Nephron (organoid): ENCODE measurements at regions not wholly inside any gene's neighbourhood (a gene's known extent, or its start where the extent isn't known, plus 50 kb on each side); places are given as distances from the start of the nearest gene placed in this dataset.

Experiments used
- H3K27ac Mint-ChIP-seq, 3 experiments: 2 replicates each; pipeline ENCODE4 v1.8.0; 2020; ENCODE audit warnings: mixed read lengths in 3 of 3, mild to moderate bottlenecking in 2 of 3, moderate library complexity in 1 of 3
- H3K27me3 Mint-ChIP-seq: 2 replicates; pipeline ENCODE4 v1.8.0; 2021; ENCODE audit warnings: low read depth, mild to moderate bottlenecking, moderate library complexity, mixed read lengths
- H3K36me3 Mint-ChIP-seq: 2 replicates; pipeline ENCODE4 v1.8.0; 2020; ENCODE audit warnings: low read depth, mixed read lengths
- H3K4me1 Mint-ChIP-seq: 2 replicates; pipeline ENCODE4 v1.8.0; 2020; ENCODE audit warnings: mixed read lengths
- H3K4me3 Mint-ChIP-seq, 3 experiments: 2 replicates each; pipeline ENCODE4 v1.8.0; 2020; ENCODE audit warnings: mild to moderate bottlenecking in 3 of 3, mixed read lengths in 3 of 3, moderate library complexity in 2 of 3
- H3K9me3 Mint-ChIP-seq: 2 replicates; pipeline ENCODE4 v1.8.0; 2020; ENCODE audit warnings: mixed read lengths
- TF ChIP-seq, protein P1 (sequence below), 3 experiments: fragments of 200-600 bp; sonication (generic); IDR thresholded peaks; one replicate each; pipeline ENCODE4 v1.5.0; 2021; ENCODE audit warnings: antibody characterized with exemption in 3 of 3; ENCODE audit not compliant: unreplicated experiment in 3 of 3

DNA sequence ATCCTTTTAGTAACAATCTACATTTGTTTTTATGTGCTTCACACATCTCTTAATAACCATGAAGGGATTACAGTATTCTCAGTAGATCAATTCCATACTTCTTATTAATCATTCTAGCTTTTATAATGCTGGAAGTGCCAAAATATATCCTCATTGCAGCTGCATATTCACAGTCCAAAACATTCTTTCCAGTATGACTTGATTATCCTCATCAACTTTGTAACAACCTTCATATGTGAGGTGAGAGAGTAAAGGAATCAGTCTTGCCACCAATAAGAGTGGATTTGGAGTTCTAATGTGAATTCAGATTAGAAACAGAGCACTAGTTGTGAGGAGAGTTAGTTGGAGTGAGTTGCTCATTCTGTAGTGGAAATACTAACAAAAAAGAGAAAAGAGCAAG, 208.0 kb upstream of the SPRY2 start:
- Mint-ChIP-seq H3K36me3 (no peaks in the 10 kb centered on the region), H3K9me3 (no peaks in the 10 kb centered on the region), H3K4me3 (no peak overlapping the region), H3K27ac (peak overlapping the region in 2 of 3 experiments; percentile 34 to 56), H3K27me3 (no peaks in the 10 kb centered on the region), H3K4me1 (peaks cover 46% of the 10 kb centered on the region)
- TF ChIP-seq, protein P1, sequence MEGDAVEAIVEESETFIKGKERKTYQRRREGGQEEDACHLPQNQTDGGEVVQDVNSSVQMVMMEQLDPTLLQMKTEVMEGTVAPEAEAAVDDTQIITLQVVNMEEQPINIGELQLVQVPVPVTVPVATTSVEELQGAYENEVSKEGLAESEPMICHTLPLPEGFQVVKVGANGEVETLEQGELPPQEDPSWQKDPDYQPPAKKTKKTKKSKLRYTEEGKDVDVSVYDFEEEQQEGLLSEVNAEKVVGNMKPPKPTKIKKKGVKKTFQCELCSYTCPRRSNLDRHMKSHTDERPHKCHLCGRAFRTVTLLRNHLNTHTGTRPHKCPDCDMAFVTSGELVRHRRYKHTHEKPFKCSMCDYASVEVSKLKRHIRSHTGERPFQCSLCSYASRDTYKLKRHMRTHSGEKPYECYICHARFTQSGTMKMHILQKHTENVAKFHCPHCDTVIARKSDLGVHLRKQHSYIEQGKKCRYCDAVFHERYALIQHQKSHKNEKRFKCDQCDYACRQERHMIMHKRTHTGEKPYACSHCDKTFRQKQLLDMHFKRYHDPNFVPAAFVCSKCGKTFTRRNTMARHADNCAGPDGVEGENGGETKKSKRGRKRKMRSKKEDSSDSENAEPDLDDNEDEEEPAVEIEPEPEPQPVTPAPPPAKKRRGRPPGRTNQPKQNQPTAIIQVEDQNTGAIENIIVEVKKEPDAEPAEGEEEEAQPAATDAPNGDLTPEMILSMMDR (IDR thresholded peaks at IDR 0.05; ENCODE audit: unreplicated experiment in 3 of 3), result no peak

DNA sequence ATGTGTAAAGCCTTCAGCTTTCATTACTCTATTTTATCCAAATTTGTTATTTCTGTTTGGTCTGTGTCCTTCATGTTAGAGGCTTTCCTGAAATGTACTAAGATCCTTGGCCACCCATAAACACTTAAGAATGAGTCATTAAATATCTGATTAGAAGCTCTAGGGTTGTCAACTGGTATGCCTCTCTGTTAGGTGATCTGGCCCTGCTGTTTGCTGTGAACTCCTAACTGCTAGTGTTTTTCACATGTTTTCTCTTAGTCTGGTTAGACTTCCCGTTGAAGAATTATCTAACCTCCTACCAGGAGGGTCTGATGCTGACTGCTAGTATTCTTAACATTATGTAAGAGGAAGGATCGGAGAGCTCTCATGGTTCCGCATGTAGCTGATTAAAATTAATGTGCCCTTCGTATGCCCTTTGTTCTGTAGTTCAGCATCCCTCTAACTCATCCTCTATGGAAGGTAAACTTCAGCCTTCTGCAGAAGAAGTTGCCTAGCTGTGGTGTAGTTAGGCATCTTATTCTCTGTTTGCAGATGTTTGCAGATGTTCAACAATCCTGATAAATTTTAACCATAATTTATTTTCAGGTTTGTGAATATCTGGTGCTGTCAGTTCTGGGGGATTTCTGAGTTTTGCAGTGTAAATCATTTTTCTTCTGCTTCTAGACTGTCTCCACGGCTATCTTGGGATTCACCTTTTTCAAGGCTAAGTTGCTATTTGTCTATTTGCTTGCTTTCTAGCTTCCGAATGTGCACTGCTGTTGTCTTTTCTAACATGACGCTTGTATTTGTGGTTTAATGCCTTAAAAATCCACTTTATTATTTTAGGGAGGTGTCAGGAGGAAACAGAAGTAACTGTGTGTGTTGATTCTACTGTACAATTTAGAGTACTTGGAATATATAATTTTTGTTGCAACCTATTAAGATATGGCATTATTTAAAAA, 207.2 kb upstream of the SPRY2 start:
- TF ChIP-seq, protein P1 (IDR thresholded peaks at IDR 0.05; ENCODE audit: unreplicated experiment in 3 of 3), result no peak
- Mint-ChIP-seq H3K4me3 (no peak overlapping the region), H3K27ac (peak overlapping the region; percentile 25 to 34 (median 28)), H3K36me3 (peaks cover under 1% of the 10 kb centered on the region), H3K27me3 (no peaks in the 10 kb centered on the region), H3K9me3 (peaks cover under 1% of the 10 kb centered on the region), H3K4me1 (peaks cover 43% of the 10 kb centered on the region)

DNA sequence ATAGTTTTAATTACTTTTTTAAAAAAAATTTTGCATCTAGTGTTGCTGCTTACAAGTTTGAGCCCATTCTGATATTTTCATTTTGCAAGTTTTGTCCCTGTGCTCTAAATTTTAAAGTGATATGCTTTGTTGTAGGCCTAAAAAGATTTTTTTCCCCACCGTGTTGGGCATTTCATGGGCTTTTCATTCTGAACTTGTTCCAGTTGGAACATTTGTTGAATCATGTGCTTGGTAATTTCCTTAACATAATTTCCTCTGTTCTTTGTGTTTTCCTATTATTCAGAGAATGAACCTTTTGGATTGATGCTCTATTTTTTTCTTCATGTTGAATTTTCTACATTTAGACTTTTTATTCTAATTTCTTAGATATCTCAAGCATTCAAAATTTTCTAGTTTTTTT, 206.4 kb upstream of the SPRY2 start:
- TF ChIP-seq, protein P1 (IDR thresholded peaks at IDR 0.05; ENCODE audit: unreplicated experiment in 3 of 3), result no peak

DNA sequence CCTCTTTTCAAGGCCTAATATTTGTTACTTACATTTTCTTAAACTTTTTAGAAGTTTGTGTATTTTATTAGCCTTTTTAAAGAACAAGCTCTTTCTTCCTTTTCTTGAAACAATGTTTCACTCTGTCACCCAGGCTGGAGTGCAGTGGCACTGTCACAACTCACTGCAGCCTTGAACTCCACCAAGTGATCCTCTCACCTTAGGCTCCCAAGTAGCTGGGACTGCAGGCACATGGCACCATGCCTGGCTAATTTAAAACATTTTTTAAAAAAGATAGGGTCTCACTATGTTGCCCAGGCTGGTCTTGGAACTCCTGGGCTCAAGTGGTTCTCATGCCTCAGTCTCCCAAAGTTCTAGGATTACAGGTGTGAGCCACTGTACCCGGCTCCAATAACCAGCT, 192.2 kb upstream of the SPRY2 start:
- Mint-ChIP-seq H3K4me3 (no peak overlapping the region), H3K27me3 (no peaks in the 10 kb centered on the region), H3K4me1 (no peaks in the 10 kb centered on the region), H3K27ac (no peak overlapping the region), H3K9me3 (peaks cover 20% of the 10 kb centered on the region), H3K36me3 (no peaks in the 10 kb centered on the region)
- TF ChIP-seq, protein P1 (IDR thresholded peaks at IDR 0.05; ENCODE audit: unreplicated experiment in 3 of 3), result no peak

More for the DNA sequence above, 206.4 kb upstream of the SPRY2 start:
- H3K27me3 Mint-ChIP-seq, result no peaks in the 10 kb centered on the region
- no peak overlapping the region for H3K27ac Mint-ChIP-seq
- H3K36me3 Mint-ChIP-seq, result peaks cover 4% of the 10 kb centered on the region
- H3K9me3 Mint-ChIP-seq, result peaks cover 8% of the 10 kb centered on the region
- peaks cover 37% of the 10 kb centered on the region for H3K4me1 Mint-ChIP-seq
- no peak overlapping the region for H3K4me3 Mint-ChIP-seq

DNA sequence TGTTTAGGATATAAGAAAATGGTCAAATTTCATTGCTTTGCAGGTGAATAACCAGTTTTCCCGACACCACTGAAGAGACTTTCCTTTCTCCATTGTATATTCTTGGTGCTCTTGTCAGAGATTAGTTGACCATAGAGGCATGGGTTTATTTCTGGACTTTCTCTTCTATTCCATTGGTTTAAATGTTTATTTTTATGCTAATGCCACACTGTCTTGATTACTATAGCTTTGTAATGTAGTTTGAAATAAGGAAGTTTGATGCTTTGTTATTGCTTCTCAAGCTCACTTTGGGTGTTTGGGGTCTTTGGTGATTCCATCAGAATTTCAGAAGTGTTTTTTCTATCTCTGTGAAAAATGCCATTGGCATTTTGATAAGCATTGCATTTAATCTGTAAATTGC, 190.0 kb upstream of the SPRY2 start:
- TF ChIP-seq, protein P1 (IDR thresholded peaks at IDR 0.05; ENCODE audit: unreplicated experiment in 3 of 3), result no peak
- Mint-ChIP-seq H3K36me3 (no peaks in the 10 kb centered on the region), H3K4me3 (no peak overlapping the region), H3K4me1 (no peaks in the 10 kb centered on the region), H3K27ac (no peak overlapping the region), H3K27me3 (no peaks in the 10 kb centered on the region), H3K9me3 (peaks cover 16% of the 10 kb centered on the region)

DNA sequence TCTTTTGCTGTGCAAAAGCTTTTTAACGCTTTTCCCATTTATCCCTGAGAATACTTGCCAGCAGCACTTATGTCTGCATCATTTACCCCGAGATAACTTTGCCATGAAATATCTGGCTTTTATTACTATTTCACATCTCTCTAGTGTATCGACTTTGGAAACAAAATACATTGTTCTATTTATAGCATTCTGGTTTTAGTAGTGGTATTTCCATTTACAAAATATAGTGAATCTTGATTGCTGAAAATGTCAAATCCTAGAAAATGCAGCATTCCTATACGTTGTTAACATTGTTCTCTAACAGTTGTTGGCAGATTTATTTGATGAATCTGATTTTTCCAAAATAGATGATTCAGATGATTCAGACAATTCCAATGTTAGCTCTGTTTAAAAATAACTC, 189.3 kb upstream of the SPRY2 start:
- no peaks in the 10 kb centered on the region for H3K27me3 Mint-ChIP-seq
- H3K9me3 Mint-ChIP-seq, result peaks cover 16% of the 10 kb centered on the region
- TF ChIP-seq, protein P1 (IDR thresholded peaks at IDR 0.05; ENCODE audit: unreplicated experiment in 3 of 3), result no peak

More for the DNA sequence above, 189.3 kb upstream of the SPRY2 start:
- Mint-ChIP-seq H3K36me3 (no peaks in the 10 kb centered on the region), H3K4me3 (no peak overlapping the region), H3K27ac (no peak overlapping the region), H3K4me1 (no peaks in the 10 kb centered on the region)
